HCT116 (cell line): ENCODE measurements at regions not wholly inside any gene's neighbourhood (a gene's known extent, or its start where the extent isn't known, plus 50 kb on each side); places are given as distances from the start of the nearest gene placed in this dataset.

Source experiments
- ATAC-seq: fragments of 200-7000 bp; cut with Tn5 transposase; 2 replicates; pipeline ENCODE4 v1.9.1; 2020; ENCODE audit warnings: mild to moderate bottlenecking, moderate library complexity
- BruUV-seq: library from RNA; stranded (reverse); fragments of 400-500 nt; replicated peaks from 2 replicates; lab custom pipeline; 2021; lab: Mats Ljungman, UMichigan
- CTCF ChIA-PET: fragments of 300-600 bp; sonication (Branson Sonifier 250); formaldehyde crosslinking; loops from one replicate; lab custom pipeline; 2021; ENCODE audit warnings: antibody characterized with exemption; lab: Charles Lee
- POLR2A ChIA-PET: fragments of 300-600, 350-600 bp; sonication (Branson Sonifier 250); formaldehyde crosslinking; loops from one replicate; lab custom pipeline; 2021; ENCODE audit warnings: antibody characterized with exemption; lab: Charles Lee
- RAD21 ChIA-PET, 2 experiments: fragments of 300-600 bp; sonication (Branson Sonifier 250); formaldehyde crosslinking; loops; one replicate each; lab custom pipeline; 2023; ENCODE audit warnings: low total read pairs in 2 of 2; ENCODE audit not compliant: uncharacterized antibody in 2 of 2, unreplicated experiment in 2 of 2, low non-redundant PET in 1 of 2; lab: Charles Lee
- DNase-seq: peaks from one replicate; pipeline ENCODE4 v3.0.0-alpha.2; 2010; ENCODE audit warnings: low read depth, low spot score
- H2AFZ ChIP-seq: fragments of 200-600 bp; shearing (Covaris generic), sonication (generic); 2 replicates; pipeline ENCODE4 v1.6.1; 2017; ENCODE audit warnings: low read depth, mixed run types, mixed read lengths, antibody characterized with exemption, low read length; ENCODE audit not compliant: poor library complexity, severe bottlenecking
- H3K27ac ChIP-seq: 2 replicates; pipeline ENCODE4 v1.5.1; 2012; ENCODE audit warnings: low read depth, low read length
- H3K27me3 ChIP-seq: fragments of 200-600 bp; sonication (generic); 2 replicates; pipeline ENCODE4 v1.6.1; 2016; ENCODE audit warnings: mixed run types, low read length, mixed read lengths; ENCODE audit not compliant: insufficient read depth
- H3K36me3 ChIP-seq, 2 experiments: fragments of 200-500 bp in 1 of 2; fragments of 200-600 bp in 1 of 2; sonication (Bioruptor generic) in 1 of 2; sonication (generic) in 1 of 2; 2 replicates each; pipeline versions ENCODE4 v1.5.1 to v1.6.1; 2014 to 2016; ENCODE audit warnings: low read length in 2 of 2, inconsistent platforms in 1 of 2, mixed read lengths in 1 of 2, mixed run types in 1 of 2; ENCODE audit not compliant: insufficient read depth in 2 of 2, control insufficient read depth in 1 of 2
- H3K4me1 ChIP-seq, 2 experiments: fragments of 200-600 bp in 1 of 2; sonication (generic) in 1 of 2; 2 replicates each; pipeline versions ENCODE4 v1.5.1 to v1.6.1; 2012 to 2017; ENCODE audit warnings: low read length in 2 of 2, inconsistent platforms in 1 of 2, mild to moderate bottlenecking in 1 of 2, mixed read lengths in 1 of 2, mixed run types in 1 of 2, moderate library complexity in 1 of 2; ENCODE audit not compliant: insufficient read depth in 2 of 2, control insufficient read depth in 1 of 2
- H3K4me2 ChIP-seq: fragments of 200-600 bp; sonication (generic); 2 replicates; pipeline ENCODE4 v1.6.1; 2017; ENCODE audit warnings: mixed run types, low read length, mixed read lengths
- H3K4me3 ChIP-seq, 2 experiments: fragments of 200-600 bp in 1 of 2; sonication (generic) in 1 of 2; replicated peaks in 1 of 2; 2 replicates each; pipeline ENCODE4 v1.5.1; 2011 to 2016; ENCODE audit warnings: low read length in 2 of 2, control low read depth in 1 of 2, low read depth in 1 of 2, mild to moderate bottlenecking in 1 of 2, mixed read lengths in 1 of 2, mixed run types in 1 of 2
- H3K79me2 ChIP-seq: fragments of 200-600 bp; sonication (generic); 2 replicates; pipeline ENCODE4 v1.6.1; 2017; ENCODE audit warnings: mild to moderate bottlenecking, mixed run types, low read length, moderate library complexity, mixed read lengths; ENCODE audit not compliant: insufficient read depth
- H3K9ac ChIP-seq: fragments of 200-600 bp; sonication (generic); 2 replicates; pipeline ENCODE4 v1.6.1; 2016; ENCODE audit warnings: low read length, mixed read lengths
- H3K9me2 ChIP-seq: fragments of 200-600 bp; sonication (generic), shearing (Covaris generic); 2 replicates; pipeline ENCODE4 v1.6.1; 2017; ENCODE audit warnings: mixed run types, mild to moderate bottlenecking, moderate library complexity; ENCODE audit not compliant: insufficient read depth
- H3K9me3 ChIP-seq, 2 experiments: fragments of 200-500 bp in 1 of 2; fragments of 200-600 bp in 1 of 2; sonication (Bioruptor generic) in 1 of 2; sonication (generic) in 1 of 2; 2 replicates each; pipeline ENCODE4 v1.6.1; 2014 to 2017; ENCODE audit warnings: low read length in 2 of 2, mixed read lengths in 2 of 2, inconsistent platforms in 1 of 2, low read depth in 1 of 2, mild to moderate bottlenecking in 1 of 2, mixed run types in 1 of 2, moderate library complexity in 1 of 2; ENCODE audit not compliant: control insufficient read depth in 1 of 2, insufficient read depth in 1 of 2
- H4K20me1 ChIP-seq: fragments of 200-600 bp; sonication (generic), shearing (Covaris generic); 2 replicates; pipeline ENCODE4 v1.6.1; 2017; ENCODE audit warnings: mixed run types, mild to moderate bottlenecking, moderate library complexity; ENCODE audit not compliant: insufficient read depth
- ATF3 ChIP-seq: IDR thresholded peaks from 2 replicates; pipeline ENCODE4 v1.6.1; 2012
- CBX3 ChIP-seq: IDR thresholded peaks from 2 replicates; pipeline ENCODE4 v1.6.1; 2012; ENCODE audit warnings: low read depth
- CEBPB ChIP-seq: IDR thresholded peaks from 2 replicates; pipeline ENCODE4 v1.6.1; 2012; ENCODE audit warnings: low read depth
- CTCF ChIP-seq, 3 experiments: fragments of 200-600 bp in 1 of 3; sonication (generic) in 1 of 3; IDR thresholded peaks in 2 of 3; conservative IDR thresholded peaks in 1 of 3; 2 replicates each; pipeline ENCODE4 v1.5.1; 2012 to 2017; ENCODE audit warnings: low read depth in 2 of 3, low read length in 2 of 3, antibody characterized with exemption in 1 of 3, borderline replicate concordance in 1 of 3, control low read depth in 1 of 3, mild to moderate bottlenecking in 1 of 3, mixed read lengths in 1 of 3, mixed run types in 1 of 3, moderate library complexity in 1 of 3; ENCODE audit not compliant: insufficient read depth in 1 of 3
- EGR1 ChIP-seq: IDR thresholded peaks from 2 replicates; pipeline ENCODE4 v1.6.1; 2012; ENCODE audit warnings: low read depth
- EZH2 ChIP-seq: fragments of 200-600 bp; sonication (generic); IDR thresholded peaks from 2 replicates; pipeline ENCODE4 v1.6.1; 2017; ENCODE audit warnings: antibody characterized with exemption, mixed run types
- EZH2phosphoT487 ChIP-seq: fragments of 200-600 bp; IDR thresholded peaks from 2 replicates; pipeline ENCODE4 v1.6.1; 2018; ENCODE audit warnings: antibody characterized with exemption, borderline replicate concordance
- FOSL1 ChIP-seq: IDR thresholded peaks from 2 replicates; pipeline ENCODE4 v1.6.1; 2012; ENCODE audit warnings: low read depth
- MAX ChIP-seq: IDR thresholded peaks from 2 replicates; pipeline ENCODE4 v1.6.1; 2012
- POLR2A ChIP-seq: IDR thresholded peaks from 2 replicates; pipeline ENCODE4 v1.7.0; 2011; ENCODE audit warnings: borderline replicate concordance; ENCODE audit not compliant: insufficient read depth, insufficient read length; ENCODE audit errors: extremely low read depth
- POLR2AphosphoS5 ChIP-seq: IDR thresholded peaks from 2 replicates; pipeline ENCODE4 v1.6.1; 2011; ENCODE audit warnings: mild to moderate bottlenecking, low read depth, low read length, moderate library complexity
- RAD21 ChIP-seq: IDR thresholded peaks from 2 replicates; pipeline ENCODE4 v1.6.1; 2012; ENCODE audit warnings: low read depth, mild to moderate bottlenecking
- REST ChIP-seq: IDR thresholded peaks from 2 replicates; pipeline ENCODE4 v1.6.1; 2012; ENCODE audit warnings: low read depth
- SIN3A ChIP-seq: IDR thresholded peaks from 2 replicates; pipeline ENCODE4 v1.6.1; 2012; ENCODE audit warnings: low read depth
- SP1 ChIP-seq: IDR thresholded peaks from 2 replicates; pipeline ENCODE4 v1.6.1; 2012; ENCODE audit warnings: low read depth
- SRF ChIP-seq: IDR thresholded peaks from 2 replicates; pipeline ENCODE4 v1.6.1; 2012; ENCODE audit warnings: low read depth
- TCF7L2 ChIP-seq: IDR thresholded peaks from 2 replicates; pipeline ENCODE4 v1.7.0; 2011; ENCODE audit warnings: borderline replicate concordance, inconsistent platforms; ENCODE audit not compliant: insufficient read depth, insufficient read length; ENCODE audit errors: extremely low read depth
- ZFX ChIP-seq: fragments of 450-650 bp; IDR thresholded peaks from 2 replicates; pipeline ENCODE4 v1.6.1; 2017
- ZNF274 ChIP-seq: fragments of 200-500 bp; sonication (Bioruptor generic); IDR thresholded peaks from 2 replicates; pipeline ENCODE4 v1.6.1; 2014; ENCODE audit warnings: mild to moderate bottlenecking, low read depth, low read length, inconsistent platforms
- intact Hi-C: fragments of 100-400 bp; cut with micrococcal nuclease; formaldehyde crosslinking; loops from 2 replicates; pipeline ENCODE4 v1.10.0; 2022

GRCh38 chr20:39960522-39961428 lies 728.3 kb downstream of the MAFB start:
- ATAC-seq = no peak
- Histone ChIP-seq H3K4me3 (no peak overlapping the region), H3K9me3 (peaks cover 4 to 19% of the 10 kb centered on the region in 2 experiments; a peak in 2 of 4 replicates), H3K27ac (no peak overlapping the region), H2AFZ (no peak overlapping the region), H3K4me1 (no peaks in the 10 kb centered on the region), H3K79me2 (no peaks in the 10 kb centered on the region), H3K4me2 (no peak overlapping the region), H3K27me3 (no peaks in the 10 kb centered on the region), H4K20me1 (no peaks in the 10 kb centered on the region), H3K9ac (no peak overlapping the region), H3K36me3 (no peaks in the 10 kb centered on the region), H3K9me2 (no peaks in the 10 kb centered on the region)
- POLR2A ChIA-PET = no interaction called here
- intact Hi-C loops = no loop called here
- RAD21 ChIA-PET = no interaction called here
- TF ChIP-seq SIN3A (no peak), SP1 (no peak), SRF (no peak), EZH2 (no peak), EGR1 (no peak), POLR2AphosphoS5 (no peak), MAX (no peak), TCF7L2 (no peak), RAD21 (no peak), ZNF274 (no peak), ZFX (no peak), CEBPB (no peak), CTCF (IDR thresholded peaks at IDR 0.05 in 2 of 3, conservative IDR thresholded peaks at IDR 0.05 in 1 of 3; ENCODE audit: borderline replicate concordance in 1 of 3, insufficient read depth in 1 of 3, low read depth in 2 of 3, low read length in 2 of 3) (no peak), FOSL1 (no peak), EZH2phosphoT487 (no peak), ATF3 (no peak), POLR2A (no peak), REST (no peak), CBX3 (no peak)
- DNase-seq = no peak
- CTCF ChIA-PET = no interaction called here
- no TSS peak for BruUV-seq
